Spinal cord (tissue), 9 donors: ENCODE measurements at regions not wholly inside any gene's neighbourhood (a gene's known extent, or its start where the extent isn't known, plus 50 kb on each side); places are given as distances from the start of the nearest gene placed in this dataset.

Source experiments
- DNase-seq, 6 donors: peaks; one replicate each; pipeline versions ENCODE4 v3.0.0 to v3.0.0-alpha.2; 2013 to 2015; ENCODE audit warnings: low spot score in 6 of 6, low read depth in 4 of 6
- H3K27ac ChIP-seq: one replicate; pipeline ENCODE4 v1.5.1; 2013; ENCODE audit warnings: low read depth, low read length, control low read depth
- H3K27me3 ChIP-seq: one replicate; pipeline ENCODE4 v1.6.1; 2013; ENCODE audit warnings: low read length; ENCODE audit not compliant: control insufficient read depth, insufficient read depth
- H3K36me3 ChIP-seq: one replicate; pipeline ENCODE4 v1.6.1; 2013; ENCODE audit warnings: low read length; ENCODE audit not compliant: control insufficient read depth, insufficient read depth
- H3K4me1 ChIP-seq: one replicate; pipeline ENCODE4 v1.6.1; 2013; ENCODE audit warnings: low read length; ENCODE audit not compliant: control insufficient read depth, insufficient read depth
- H3K4me3 ChIP-seq: one replicate; pipeline ENCODE4 v1.5.1; 2013; ENCODE audit warnings: low read depth, low read length, control low read depth
- H3K9me3 ChIP-seq: one replicate; pipeline ENCODE4 v1.6.1; 2013; ENCODE audit warnings: low read length; ENCODE audit not compliant: control insufficient read depth, insufficient read depth
- WGBS: methylation state at CpG from one replicate; pipeline ENCODE4 v1.1.5; 2013; ENCODE audit warnings: missing lambda C conversion rate; ENCODE audit not compliant: insufficient coverage; 5-methylcytosine and 5-hydroxymethylcytosine counted together
- donor health status: healthy.

GRCh38 chr14:87542288-87542687, 450.7 kb downstream of the GALC start:
- Histone ChIP-seq H3K27ac (no peak overlapping the region), H3K4me1 (no peaks in the 10 kb centered on the region), H3K27me3 (no peaks in the 10 kb centered on the region), H3K4me3 (no peak overlapping the region), H3K36me3 (no peaks in the 10 kb centered on the region), H3K9me3 (no peaks in the 10 kb centered on the region)
- whole genome bisulfite sequencing = no CpG with 5 or more reads among the region's 5 CpGs
- DNase-seq = peak in 1 of 6 donors; percentile 35

GRCh38 chr14:87540339-87540738, 452.6 kb downstream of the GALC start:
- no peak for DNase-seq
- Histone ChIP-seq H3K36me3 (no peaks in the 10 kb centered on the region), H3K27me3 (no peaks in the 10 kb centered on the region), H3K27ac (no peak overlapping the region), H3K4me1 (no peaks in the 10 kb centered on the region), H3K4me3 (no peak overlapping the region), H3K9me3 (no peaks in the 10 kb centered on the region)
- WGBS = no CpG with 5 or more reads among the region's 2 CpGs

- WGBS = 50% methylated on average over 3 of the region's 4 CpGs
- DNase-seq = no peak
- no peak overlapping the region for H3K27ac ChIP-seq
- no peak overlapping the region for H3K4me3 ChIP-seq
- H3K27me3 ChIP-seq = no peaks in the 10 kb centered on the region
- no peaks in the 10 kb centered on the region for H3K4me1 ChIP-seq
- H3K9me3 ChIP-seq = no peaks in the 10 kb centered on the region
- no peaks in the 10 kb centered on the region for H3K36me3 ChIP-seq
Measured at GRCh38 chr14:87529081-87529480, 463.9 kb downstream of the GALC start.

- Histone ChIP-seq H3K27me3 (no peaks in the 10 kb centered on the region), H3K27ac (no peak overlapping the region), H3K4me3 (no peak overlapping the region), H3K4me1 (no peaks in the 10 kb centered on the region), H3K9me3 (no peaks in the 10 kb centered on the region), H3K36me3 (no peaks in the 10 kb centered on the region)
- DNase-seq = peak in 2 of 6 donors; percentile 9 to 52
- 50% methylated on average over 1 of the region's 4 CpGs for WGBS
Measured at GRCh38 chr14:87526731-87527130, 466.3 kb downstream of the GALC start.

- DNase-seq = no peak
- no peaks in the 10 kb centered on the region for H3K36me3 ChIP-seq
- no peak overlapping the region for H3K27ac ChIP-seq
- no peaks in the 10 kb centered on the region for H3K9me3 ChIP-seq
- no peak overlapping the region for H3K4me3 ChIP-seq
- no peaks in the 10 kb centered on the region for H3K27me3 ChIP-seq
- H3K4me1 ChIP-seq = no peaks in the 10 kb centered on the region
- no CpG with 5 or more reads among the region's 4 CpGs for WGBS
Measured at GRCh38 chr14:87524011-87524410, 469.0 kb downstream of the GALC start.

GRCh38 chr14:87522575-87522974, 470.4 kb downstream of the GALC start:
- Histone ChIP-seq H3K27ac (no peak overlapping the region), H3K4me1 (no peaks in the 10 kb centered on the region), H3K9me3 (no peaks in the 10 kb centered on the region), H3K36me3 (no peaks in the 10 kb centered on the region), H3K27me3 (no peaks in the 10 kb centered on the region), H3K4me3 (no peak overlapping the region)
- 25% methylated on average over 1 of the region's 1 CpG for WGBS
- no peak for DNase-seq

- H3K27me3 ChIP-seq = no peaks in the 10 kb centered on the region
- WGBS = no CpG with 5 or more reads among the region's 1 CpG
- no peak overlapping the region for H3K27ac ChIP-seq
- no peak overlapping the region for H3K4me3 ChIP-seq
- H3K9me3 ChIP-seq = no peaks in the 10 kb centered on the region
- H3K4me1 ChIP-seq = no peaks in the 10 kb centered on the region
- DNase-seq = no peak
- no peaks in the 10 kb centered on the region for H3K36me3 ChIP-seq
Measured at GRCh38 chr14:87508333-87508732, 484.6 kb downstream of the GALC start.

- H3K27me3 ChIP-seq = no peaks in the 10 kb centered on the region
- no peaks in the 10 kb centered on the region for H3K9me3 ChIP-seq
- H3K4me1 ChIP-seq = no peaks in the 10 kb centered on the region
- no peak overlapping the region for H3K27ac ChIP-seq
- no peak overlapping the region for H3K4me3 ChIP-seq
- DNase-seq = no peak
- 40% methylated on average over 1 of the region's 3 CpGs for WGBS
- no peaks in the 10 kb centered on the region for H3K36me3 ChIP-seq
Measured at GRCh38 chr14:87503711-87504110, 489.3 kb downstream of the GALC start.

GRCh38 chr14:87497301-87497700, 495.7 kb downstream of the GALC start:
- Histone ChIP-seq H3K27ac (no peak overlapping the region), H3K9me3 (no peaks in the 10 kb centered on the region), H3K27me3 (no peaks in the 10 kb centered on the region), H3K4me1 (no peaks in the 10 kb centered on the region), H3K36me3 (no peaks in the 10 kb centered on the region), H3K4me3 (no peak overlapping the region)
- DNase-seq = peak in 1 of 6 donors; percentile 90
- 74% methylated on average over 2 of the region's 3 CpGs for WGBS

- Histone ChIP-seq H3K4me3 (no peak overlapping the region), H3K27ac (no peak overlapping the region), H3K36me3 (no peaks in the 10 kb centered on the region), H3K27me3 (no peaks in the 10 kb centered on the region), H3K4me1 (no peaks in the 10 kb centered on the region), H3K9me3 (no peaks in the 10 kb centered on the region)
- no peak for DNase-seq
Measured at GRCh38 chr14:87494010-87494409, 499.0 kb downstream of the GALC start.
